Panc1 (cell line): ENCODE measurements at regions not wholly inside any gene's neighbourhood (a gene's known extent, or its start where the extent isn't known, plus 50 kb on each side); places are given as distances from the start of the nearest gene placed in this dataset.

Source experiments
- ATAC-seq: fragments of 200-7000 bp; cut with Tn5 transposase; 2 replicates; pipeline ENCODE4 v1.9.1; 2020; ENCODE audit warnings: mild to moderate bottlenecking, moderate library complexity
- BruUV-seq: library from RNA; stranded (reverse); fragments of 400-500 nt; replicated peaks from 2 replicates; lab custom pipeline; 2021; lab: Mats Ljungman, UMichigan
- CTCF ChIA-PET: fragments of 300-600 bp; sonication (Branson Sonifier 250); formaldehyde crosslinking; loops from one replicate; lab custom pipeline; 2022; ENCODE audit warnings: antibody characterized with exemption; lab: Charles Lee
- POLR2A ChIA-PET: fragments of 300-600 bp; sonication (Branson Sonifier 250); formaldehyde crosslinking; loops from one replicate; lab custom pipeline; 2022; ENCODE audit warnings: antibody characterized with exemption; lab: Charles Lee
- DNase-seq: peaks from one replicate; pipeline ENCODE4 v3.0.0-alpha.2; 2010; ENCODE audit warnings: low read depth, low spot score
- H3K27ac ChIP-seq: 2 replicates; pipeline ENCODE4 v1.5.1; 2011; ENCODE audit warnings: mild to moderate bottlenecking, low read length, inconsistent platforms
- H3K27me3 ChIP-seq: fragments of 200-500 bp; sonication (Bioruptor generic); 2 replicates; pipeline ENCODE4 v1.6.0; 2014; ENCODE audit warnings: low read length, inconsistent platforms; ENCODE audit not compliant: control insufficient read depth, insufficient read depth
- H3K36me3 ChIP-seq: fragments of 200-500 bp; sonication (Bioruptor generic); 2 replicates; pipeline ENCODE4 v1.5.1; 2014; ENCODE audit warnings: inconsistent platforms, mild to moderate bottlenecking, low read length, moderate library complexity; ENCODE audit not compliant: control insufficient read depth, insufficient read depth
- H3K4me1 ChIP-seq: 2 replicates; pipeline ENCODE4 v1.5.1; 2011; ENCODE audit warnings: inconsistent platforms, mild to moderate bottlenecking, low read length, moderate library complexity; ENCODE audit not compliant: control insufficient read depth, insufficient read depth
- H3K4me3 ChIP-seq, 2 experiments: 2 replicates each; pipeline ENCODE4 v1.5.1; 2011 to 2012; ENCODE audit warnings: low read depth in 2 of 2, low read length in 2 of 2, mild to moderate bottlenecking in 2 of 2, inconsistent platforms in 1 of 2, moderate library complexity in 1 of 2
- H3K9me3 ChIP-seq: fragments of 200-500 bp; sonication (Bioruptor generic); 2 replicates; pipeline ENCODE4 v1.5.1; 2014; ENCODE audit warnings: low read depth, mild to moderate bottlenecking, inconsistent platforms, low read length, moderate library complexity; ENCODE audit not compliant: control insufficient read depth, insufficient read depth
- POLR2AphosphoS5 ChIP-seq: IDR thresholded peaks from 2 replicates; pipeline ENCODE4 v1.6.1; 2012; ENCODE audit warnings: mild to moderate bottlenecking, low read depth, low read length, moderate library complexity
- SIN3A ChIP-seq: IDR thresholded peaks from 2 replicates; pipeline ENCODE4 v1.6.1; 2012; ENCODE audit warnings: low read depth, mild to moderate bottlenecking, low read length, moderate library complexity, borderline replicate concordance; ENCODE audit not compliant: insufficient read depth
- TCF7L2 ChIP-seq: IDR thresholded peaks from 2 replicates; pipeline ENCODE4 v1.6.1; 2011; ENCODE audit warnings: mild to moderate bottlenecking, low read depth, low read length, inconsistent platforms
- in situ Hi-C: cut with HindIII; loops from 2 replicates; pipeline ENCODE4 v1.10.0; 2016; ENCODE audit warnings: low sequenced_read_pairs, low pct_unique_long_range_greater_than_20kb
- intact Hi-C: fragments of 100-400 bp; cut with micrococcal nuclease; formaldehyde crosslinking; loops from one replicate; pipeline ENCODE4 v1.10.0; 2022; ENCODE audit not compliant: unreplicated experiment
- TF ChIP-seq, protein P1 (sequence below): fragments of 450-650 bp; IDR thresholded peaks from 2 replicates; pipeline ENCODE4 v1.5.1; 2017; ENCODE audit warnings: mild to moderate bottlenecking
- TF ChIP-seq, protein P2 (sequence below), 2 experiments: IDR thresholded peaks; 2 replicates each; pipeline ENCODE4 v1.6.1; 2011 to 2012; ENCODE audit warnings: low read depth in 2 of 2, control low read depth in 1 of 2, low read length in 1 of 2, mild to moderate bottlenecking in 1 of 2, moderate library complexity in 1 of 2; ENCODE audit not compliant: insufficient read depth in 1 of 2

- ChIA-PET CTCF (interaction anchor here (0.6 kb wide), 1 partner anchor 260 kb away, joined by 3 read pairs; no protein-coding TSS in a partner anchor), POLR2A (no interaction called here)
- intact Hi-C loops = loop anchor here (10.0 kb wide), 1 partner anchor 1036 kb away; no protein-coding TSS in a partner anchor
- Histone ChIP-seq H3K4me3 (no peak overlapping the region), H3K27ac (peak overlapping the region; percentile 78; the same call in 1 of the 2 replicates), H3K36me3 (no peaks in the 10 kb centered on the region), H3K4me1 (peaks cover 6% of the 10 kb centered on the region), H3K9me3 (no peaks in the 10 kb centered on the region), H3K27me3 (no peaks in the 10 kb centered on the region)
- DNase-seq (no peak), ATAC-seq (no peak)
- TF ChIP-seq POLR2AphosphoS5 (no peak), SIN3A (no peak), TCF7L2 (no peak)
- TF ChIP-seq, protein P1, sequence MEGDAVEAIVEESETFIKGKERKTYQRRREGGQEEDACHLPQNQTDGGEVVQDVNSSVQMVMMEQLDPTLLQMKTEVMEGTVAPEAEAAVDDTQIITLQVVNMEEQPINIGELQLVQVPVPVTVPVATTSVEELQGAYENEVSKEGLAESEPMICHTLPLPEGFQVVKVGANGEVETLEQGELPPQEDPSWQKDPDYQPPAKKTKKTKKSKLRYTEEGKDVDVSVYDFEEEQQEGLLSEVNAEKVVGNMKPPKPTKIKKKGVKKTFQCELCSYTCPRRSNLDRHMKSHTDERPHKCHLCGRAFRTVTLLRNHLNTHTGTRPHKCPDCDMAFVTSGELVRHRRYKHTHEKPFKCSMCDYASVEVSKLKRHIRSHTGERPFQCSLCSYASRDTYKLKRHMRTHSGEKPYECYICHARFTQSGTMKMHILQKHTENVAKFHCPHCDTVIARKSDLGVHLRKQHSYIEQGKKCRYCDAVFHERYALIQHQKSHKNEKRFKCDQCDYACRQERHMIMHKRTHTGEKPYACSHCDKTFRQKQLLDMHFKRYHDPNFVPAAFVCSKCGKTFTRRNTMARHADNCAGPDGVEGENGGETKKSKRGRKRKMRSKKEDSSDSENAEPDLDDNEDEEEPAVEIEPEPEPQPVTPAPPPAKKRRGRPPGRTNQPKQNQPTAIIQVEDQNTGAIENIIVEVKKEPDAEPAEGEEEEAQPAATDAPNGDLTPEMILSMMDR = no peak
- TF ChIP-seq, protein P2, sequence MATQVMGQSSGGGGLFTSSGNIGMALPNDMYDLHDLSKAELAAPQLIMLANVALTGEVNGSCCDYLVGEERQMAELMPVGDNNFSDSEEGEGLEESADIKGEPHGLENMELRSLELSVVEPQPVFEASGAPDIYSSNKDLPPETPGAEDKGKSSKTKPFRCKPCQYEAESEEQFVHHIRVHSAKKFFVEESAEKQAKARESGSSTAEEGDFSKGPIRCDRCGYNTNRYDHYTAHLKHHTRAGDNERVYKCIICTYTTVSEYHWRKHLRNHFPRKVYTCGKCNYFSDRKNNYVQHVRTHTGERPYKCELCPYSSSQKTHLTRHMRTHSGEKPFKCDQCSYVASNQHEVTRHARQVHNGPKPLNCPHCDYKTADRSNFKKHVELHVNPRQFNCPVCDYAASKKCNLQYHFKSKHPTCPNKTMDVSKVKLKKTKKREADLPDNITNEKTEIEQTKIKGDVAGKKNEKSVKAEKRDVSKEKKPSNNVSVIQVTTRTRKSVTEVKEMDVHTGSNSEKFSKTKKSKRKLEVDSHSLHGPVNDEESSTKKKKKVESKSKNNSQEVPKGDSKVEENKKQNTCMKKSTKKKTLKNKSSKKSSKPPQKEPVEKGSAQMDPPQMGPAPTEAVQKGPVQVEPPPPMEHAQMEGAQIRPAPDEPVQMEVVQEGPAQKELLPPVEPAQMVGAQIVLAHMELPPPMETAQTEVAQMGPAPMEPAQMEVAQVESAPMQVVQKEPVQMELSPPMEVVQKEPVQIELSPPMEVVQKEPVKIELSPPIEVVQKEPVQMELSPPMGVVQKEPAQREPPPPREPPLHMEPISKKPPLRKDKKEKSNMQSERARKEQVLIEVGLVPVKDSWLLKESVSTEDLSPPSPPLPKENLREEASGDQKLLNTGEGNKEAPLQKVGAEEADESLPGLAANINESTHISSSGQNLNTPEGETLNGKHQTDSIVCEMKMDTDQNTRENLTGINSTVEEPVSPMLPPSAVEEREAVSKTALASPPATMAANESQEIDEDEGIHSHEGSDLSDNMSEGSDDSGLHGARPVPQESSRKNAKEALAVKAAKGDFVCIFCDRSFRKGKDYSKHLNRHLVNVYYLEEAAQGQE (IDR thresholded peaks at IDR 0.05; ENCODE audit: insufficient read depth in 1 of 2, low read depth in 2 of 2, low read length in 1 of 2) = no peak
- no TSS peak for BruUV-seq
- in situ Hi-C loops = no loop called here
Measured at GRCh38 chr7:81460250-81461045, 309.4 kb downstream of the HGF start.

- H3K4me1 ChIP-seq = peaks cover 3% of the 10 kb centered on the region
- no peaks in the 10 kb centered on the region for H3K9me3 ChIP-seq
- no peak overlapping the region for H3K4me3 ChIP-seq
- H3K27ac ChIP-seq = peak overlapping the region; percentile 18; the same call in 1 of the 2 replicates
- POLR2A ChIA-PET = no interaction called here
- DNase-seq (no peak), ATAC-seq (no peak)
- no peaks in the 10 kb centered on the region for H3K27me3 ChIP-seq
- TF ChIP-seq POLR2AphosphoS5 (no peak), TCF7L2 (no peak), SIN3A (no peak)
- TF ChIP-seq, protein P2 (IDR thresholded peaks at IDR 0.05; ENCODE audit: insufficient read depth in 1 of 2, low read depth in 2 of 2, low read length in 1 of 2) = no peak
- TF ChIP-seq, protein P1 = no peak
- no TSS peak for BruUV-seq
- in situ Hi-C loops = no loop called here
- CTCF ChIA-PET = no interaction called here
- intact Hi-C loops = loop anchor here (5.0 kb wide), 1 partner anchor 537 kb away; no protein-coding TSS in a partner anchor
- no peaks in the 10 kb centered on the region for H3K36me3 ChIP-seq
Measured at GRCh38 chr7:81459485-81459884, 310.4 kb downstream of the HGF start.
